Ureter (tissue), 1 donor: ENCODE measurements at regions not wholly inside any gene's neighbourhood (a gene's known extent, or its start where the extent isn't known, plus 50 kb on each side); places are given as distances from the start of the nearest gene placed in this dataset.

Source experiments
- DNase-seq: peaks from one replicate; pipeline ENCODE4 v3.0.0-alpha.2; 2020; ENCODE audit warnings: low spot score
- donor health status: DM: yes; HTN: yes; CAD: no.

GRCh38 chr9:87118594-87118993 lies 171.3 kb upstream of the GAS1 start:
- no peak for DNase-seq

DNA sequence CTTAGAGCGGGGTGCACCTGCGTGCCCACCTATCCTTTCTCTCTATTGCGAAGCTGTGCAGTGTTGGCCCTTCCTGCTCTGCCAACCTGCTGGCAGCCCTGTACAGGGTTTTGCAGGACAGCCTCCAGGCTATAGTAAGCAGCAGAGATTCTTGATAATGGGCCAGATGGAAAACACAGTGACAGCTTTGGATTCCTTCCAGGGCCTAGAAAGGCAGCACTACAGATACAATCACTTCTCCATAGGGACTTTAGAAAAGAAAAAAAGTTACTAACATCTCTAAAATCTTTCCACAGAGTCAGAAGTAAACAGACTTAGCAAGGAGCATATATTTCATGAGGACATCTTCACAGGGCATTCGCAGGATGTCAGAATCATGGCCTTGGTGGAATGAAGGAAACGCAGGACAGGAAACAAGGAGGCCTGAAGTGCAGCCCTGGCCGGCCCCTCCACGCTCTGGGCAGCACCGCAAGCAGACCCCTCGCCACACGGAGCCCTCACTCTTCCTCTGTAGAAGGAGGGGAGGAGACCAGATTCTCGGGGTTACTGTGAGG lies 172.1 kb upstream of the GAS1 start:
- peak; percentile 58 for DNase-seq

DNA sequence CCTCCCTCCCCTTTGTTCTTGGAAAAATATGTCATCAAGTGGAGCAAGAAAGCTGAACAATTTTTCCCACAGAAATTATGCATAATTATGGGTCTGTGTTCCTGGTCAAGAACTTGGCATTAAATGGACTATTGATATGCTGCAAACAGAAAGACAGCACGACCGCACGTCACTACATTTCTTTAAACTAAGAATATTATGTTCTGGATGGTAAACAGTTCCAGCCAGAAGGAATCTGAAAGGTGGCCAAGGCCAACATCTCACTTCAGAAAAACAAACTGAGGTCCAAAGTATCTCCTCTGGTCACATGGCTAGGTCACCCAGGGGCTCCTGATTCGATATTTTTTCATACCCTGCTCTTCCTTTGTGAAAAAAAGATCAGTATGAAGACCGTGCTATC lies 173.3 kb upstream of the GAS1 start:
- no peak for DNase-seq

DNA sequence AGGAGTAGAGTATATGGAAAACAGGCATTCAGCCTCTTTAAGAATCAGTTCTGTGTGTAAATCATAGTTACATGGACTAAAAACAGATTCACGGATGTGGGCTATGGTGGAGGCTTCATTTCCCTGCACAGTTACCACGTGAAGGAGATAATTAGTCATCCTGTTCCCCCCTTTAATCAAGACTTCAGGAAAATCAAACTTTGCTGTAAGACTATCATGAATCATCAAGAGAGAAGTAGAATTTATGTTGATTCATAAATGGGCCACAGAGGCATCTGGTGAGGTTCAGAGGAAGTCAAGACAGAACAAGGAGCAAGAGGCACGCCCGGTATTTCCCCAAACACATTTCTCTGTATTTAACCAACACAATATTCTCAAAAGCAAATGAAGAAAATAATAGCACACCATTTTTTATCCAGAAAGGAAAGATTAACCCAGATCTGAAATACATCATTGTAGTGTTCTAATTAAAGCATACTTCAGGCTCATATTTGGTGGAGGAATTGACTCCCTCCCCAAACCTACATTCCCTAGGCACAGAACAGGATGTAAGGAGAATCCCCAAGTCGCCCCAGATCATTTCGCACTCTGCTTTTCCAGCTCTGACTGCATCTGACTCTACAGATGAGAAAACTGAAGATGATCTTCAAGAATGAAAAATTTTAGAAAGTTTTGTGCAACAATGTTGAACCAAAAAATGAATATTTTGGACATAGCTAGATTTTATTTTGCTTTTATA lies 175.8 kb upstream of the GAS1 start:
- no peak for DNase-seq

GRCh38 chr9:87123830-87124229 lies 176.5 kb upstream of the GAS1 start:
- no peak for DNase-seq

DNA sequence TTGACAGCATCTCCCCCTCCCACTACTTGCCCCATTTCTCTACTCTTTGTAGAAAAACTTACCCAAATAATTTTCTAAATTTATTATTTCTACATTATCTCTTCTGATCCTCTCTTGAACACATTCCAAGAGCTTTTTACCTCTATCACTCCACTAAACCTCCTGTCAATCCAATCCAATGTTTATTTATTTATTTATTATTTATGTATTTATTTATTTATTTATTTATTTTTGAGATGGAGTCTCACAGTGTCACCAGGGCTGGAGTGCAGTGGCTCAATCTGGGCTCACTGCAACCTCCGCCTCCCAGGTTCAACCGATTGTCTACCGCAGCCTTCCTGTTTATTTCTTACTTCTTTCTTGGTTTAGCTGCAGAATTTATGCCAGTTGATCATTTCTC lies 178.5 kb upstream of the GAS1 start:
- DNase-seq, result no peak

DNA sequence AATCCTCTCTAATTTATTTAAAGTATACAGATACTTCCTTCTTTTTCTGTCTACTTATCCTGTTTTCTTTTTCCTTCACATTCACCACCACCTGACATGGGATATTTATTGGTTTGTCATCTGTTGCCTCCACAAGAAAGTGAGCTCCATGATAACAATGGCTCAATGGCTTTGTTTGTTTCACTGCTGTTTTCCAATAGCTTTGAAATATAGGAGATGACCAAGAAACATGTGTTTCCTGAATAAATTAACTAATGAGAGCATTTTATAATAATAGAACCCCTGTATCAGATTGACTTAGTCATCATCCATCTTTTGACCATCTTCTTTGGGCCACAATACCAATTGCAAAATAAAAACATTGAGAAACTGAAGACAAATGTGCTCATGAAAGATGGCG lies 180.2 kb upstream of the GAS1 start:
- no peak for DNase-seq

DNA sequence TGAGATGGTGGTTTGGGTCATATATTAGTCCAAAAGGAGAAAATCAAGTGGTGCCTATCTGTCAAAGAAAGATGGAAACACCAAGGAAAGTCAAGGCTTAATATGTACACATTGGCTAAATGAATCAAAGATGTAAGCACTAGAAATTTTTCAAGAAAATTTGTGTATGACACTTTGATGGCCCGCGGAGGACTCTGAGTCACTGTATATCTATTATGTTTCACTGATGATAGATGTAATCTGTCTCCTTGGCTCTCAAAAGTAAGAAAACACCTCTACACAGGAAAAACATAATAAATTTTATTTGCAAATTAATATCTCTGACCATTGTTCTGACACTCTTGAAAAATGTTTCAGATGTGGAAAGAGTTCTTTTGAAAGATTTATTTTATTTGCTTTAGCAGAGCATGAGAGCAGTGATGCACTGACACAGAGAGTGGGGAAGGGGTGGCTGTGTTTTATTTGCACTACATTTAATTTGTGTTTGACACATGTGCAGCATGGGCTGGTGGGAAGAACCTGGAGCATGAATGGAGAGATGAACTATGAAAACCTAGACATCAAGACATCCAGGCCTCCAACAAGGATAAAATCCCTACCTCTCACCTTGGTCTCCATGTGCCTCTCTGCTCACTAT lies 180.8 kb upstream of the GAS1 start:
- DNase-seq, result no peak

DNA sequence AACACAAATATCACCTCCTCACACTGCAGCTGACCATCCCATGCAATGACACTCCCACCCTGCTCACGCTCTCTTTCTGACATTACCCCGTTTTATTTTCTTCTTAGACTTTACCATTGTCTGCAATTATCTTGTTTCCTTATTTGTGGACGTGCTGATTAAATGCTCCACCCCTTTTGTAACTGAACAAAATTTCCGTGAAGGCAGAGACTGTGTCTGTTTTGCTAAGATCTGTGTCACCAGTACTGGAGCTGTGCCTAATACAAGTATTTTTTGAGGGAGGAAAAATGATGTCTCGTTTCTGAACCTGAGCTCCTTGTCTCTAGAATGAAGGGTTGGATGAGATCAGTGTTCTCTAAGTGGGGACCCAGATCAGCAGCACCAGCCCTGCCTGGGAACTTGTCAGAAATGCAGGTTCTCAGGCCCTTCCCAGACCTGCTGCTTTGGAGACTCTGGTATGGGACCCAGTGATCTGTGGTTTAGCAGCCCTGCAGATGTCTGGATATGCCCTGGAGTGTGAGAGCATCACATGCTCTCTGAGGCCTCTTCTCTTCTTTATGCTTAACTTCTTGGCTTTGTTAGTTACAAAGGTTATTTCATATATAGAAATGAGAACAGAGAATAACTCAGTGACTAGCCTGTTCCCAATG lies 181.7 kb upstream of the GAS1 start:
- no peak for DNase-seq

DNA sequence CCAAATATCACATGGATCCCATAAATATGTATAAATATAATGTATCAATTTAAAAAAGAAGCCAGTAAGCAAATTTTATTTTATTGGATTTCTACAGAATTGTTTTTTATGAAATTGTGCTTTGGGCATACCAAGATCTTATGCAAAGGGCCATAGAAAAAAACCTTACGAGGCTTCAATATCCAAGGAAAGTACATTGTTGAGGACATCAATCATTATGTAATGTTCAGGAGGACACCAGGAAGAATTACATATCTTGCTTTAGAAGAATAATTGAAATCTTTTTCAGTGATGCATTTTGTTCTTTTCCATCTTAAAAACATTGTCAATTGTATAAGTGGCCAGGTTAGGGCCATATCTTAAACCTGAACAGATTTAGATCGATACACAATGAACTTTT lies 187.8 kb upstream of the GAS1 start:
- DNase-seq, result no peak

- no peak for DNase-seq
Measured at GRCh38 chr9:87137718-87138117, 190.4 kb upstream of the GAS1 start.

DNA sequence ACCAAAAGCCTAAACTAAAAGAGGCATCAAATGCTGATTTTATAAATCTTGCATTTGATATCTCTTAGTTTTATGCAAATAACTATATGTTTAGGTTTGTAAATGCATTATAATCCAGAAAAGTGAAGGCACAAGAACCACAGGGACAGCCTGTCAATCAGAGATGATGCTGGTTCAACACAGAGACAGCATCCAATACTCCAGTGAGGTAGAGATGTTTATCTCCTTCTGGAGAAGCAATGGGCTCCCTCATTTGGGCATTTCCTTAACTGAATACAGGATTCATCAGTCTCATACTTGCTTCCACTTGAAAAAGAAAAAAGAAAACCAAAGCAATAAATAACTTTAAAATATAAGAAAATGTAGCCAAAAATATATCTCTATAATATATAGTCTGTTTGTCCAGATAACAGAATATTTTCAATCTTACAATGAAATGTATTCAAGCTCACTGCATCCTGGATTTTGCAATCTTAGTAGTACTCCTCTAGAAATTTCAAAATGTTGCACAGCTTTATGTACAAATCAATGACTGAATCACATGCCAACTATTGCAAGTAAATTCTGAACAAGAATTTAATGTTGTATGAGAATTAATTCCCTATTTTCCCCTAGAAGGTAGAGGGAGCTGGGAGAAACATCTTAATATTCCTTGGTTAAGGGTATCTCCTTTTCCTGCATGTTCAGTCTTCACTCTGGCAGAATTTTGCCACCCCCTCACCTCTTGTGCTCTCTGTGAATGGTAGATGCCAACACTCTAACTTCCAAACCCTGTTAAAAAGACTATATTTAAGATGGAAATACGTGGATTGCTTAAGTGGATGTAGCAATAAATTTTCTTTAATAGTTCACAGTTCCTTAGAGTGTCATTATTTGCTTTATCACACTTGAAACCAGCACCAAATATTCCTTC lies 191.1 kb upstream of the GAS1 start:
- DNase-seq, result no peak

DNA sequence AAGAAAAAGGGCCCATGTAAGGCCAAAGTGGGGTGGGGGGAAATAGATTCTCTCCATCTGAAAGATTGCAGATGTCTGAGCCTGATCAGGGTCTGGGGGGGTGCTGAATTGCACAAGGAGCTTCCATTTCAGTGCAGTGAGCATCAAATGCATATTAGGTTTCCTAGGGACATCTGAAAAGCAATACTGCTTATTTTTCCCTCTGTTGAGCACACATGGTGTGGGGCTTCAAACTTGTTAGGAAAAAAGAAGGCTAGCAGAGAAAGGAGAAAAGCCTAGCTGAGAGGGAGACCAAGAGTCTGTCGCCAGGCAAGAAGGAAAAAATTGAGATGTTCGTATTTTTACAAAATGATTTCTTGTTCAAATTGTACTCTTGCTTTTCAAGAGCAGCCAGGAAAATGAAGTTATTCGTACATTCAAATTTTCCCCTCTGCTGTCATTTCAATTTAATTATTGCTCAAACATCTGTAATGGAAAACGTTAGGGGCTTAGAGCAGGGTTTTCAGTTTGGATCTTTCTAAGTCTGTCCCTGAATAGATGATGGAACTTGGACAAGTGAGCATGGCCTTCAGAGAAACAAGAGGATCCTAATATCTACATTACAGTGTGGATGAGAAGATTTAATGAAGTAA lies 191.9 kb upstream of the GAS1 start:
- no peak for DNase-seq

GRCh38 chr9:87140142-87140541 lies 192.8 kb upstream of the GAS1 start:
- no peak for DNase-seq

GRCh38 chr9:87140605-87141109 lies 193.4 kb upstream of the GAS1 start:
- no peak for DNase-seq

DNA sequence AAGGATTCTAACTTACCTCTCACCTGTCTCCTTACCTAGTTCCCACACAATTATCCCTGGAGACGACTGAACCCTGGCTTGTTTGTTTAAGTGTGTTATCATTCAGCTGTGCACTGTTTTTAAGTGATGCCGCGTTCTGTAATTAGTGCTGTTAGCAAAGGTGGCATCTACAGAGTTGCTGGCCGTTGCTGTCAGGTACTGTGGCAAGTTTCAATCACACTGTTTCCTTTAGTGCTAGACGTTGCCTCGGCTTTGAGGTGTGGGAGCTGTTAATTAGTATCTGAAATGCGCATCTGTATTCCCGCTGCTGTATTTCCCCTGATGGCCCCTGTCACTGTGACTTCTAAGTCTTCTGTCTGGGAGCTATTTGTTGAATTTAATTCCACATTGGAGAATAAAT lies 193.8 kb upstream of the GAS1 start:
- DNase-seq, result no peak

DNA sequence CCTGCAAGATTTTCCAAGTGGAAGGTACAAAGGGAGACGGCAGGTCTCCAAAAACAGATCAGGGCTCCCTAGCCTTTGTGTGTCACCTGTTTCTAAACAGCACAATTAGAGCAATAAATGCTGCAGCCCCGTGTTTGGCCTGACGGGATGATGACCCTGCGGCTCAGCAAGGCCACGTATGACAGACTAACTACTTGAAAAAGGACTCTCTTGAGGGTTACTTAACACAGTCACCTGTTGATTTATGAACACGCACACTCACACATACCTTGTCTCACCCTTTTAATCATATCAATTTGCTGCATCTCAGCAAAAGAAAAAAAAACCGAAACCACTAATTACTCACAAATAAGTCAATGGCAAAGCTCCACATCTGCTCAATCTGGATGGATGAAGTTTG lies 199.6 kb upstream of the GAS1 start:
- no peak for DNase-seq

DNA sequence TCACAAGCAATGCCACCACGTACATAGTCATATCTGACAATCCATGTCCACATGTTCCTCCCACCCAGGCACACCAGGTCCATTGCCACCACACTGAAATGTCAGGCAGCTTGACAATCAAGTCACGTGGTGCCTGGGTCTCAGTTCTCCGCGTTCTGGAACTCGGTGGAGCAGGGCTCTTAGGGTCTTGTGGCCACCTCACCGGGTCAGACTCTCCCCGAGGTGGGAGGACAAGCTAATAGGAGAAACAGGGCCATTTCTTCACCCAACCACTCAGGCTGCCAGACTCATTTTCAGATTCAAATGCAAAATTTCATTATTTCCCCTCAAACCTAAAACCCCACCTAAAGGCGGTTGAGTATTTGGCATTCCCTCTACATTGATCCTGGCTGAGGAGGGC lies 200.5 kb upstream of the GAS1 start:
- no peak for DNase-seq

DNA sequence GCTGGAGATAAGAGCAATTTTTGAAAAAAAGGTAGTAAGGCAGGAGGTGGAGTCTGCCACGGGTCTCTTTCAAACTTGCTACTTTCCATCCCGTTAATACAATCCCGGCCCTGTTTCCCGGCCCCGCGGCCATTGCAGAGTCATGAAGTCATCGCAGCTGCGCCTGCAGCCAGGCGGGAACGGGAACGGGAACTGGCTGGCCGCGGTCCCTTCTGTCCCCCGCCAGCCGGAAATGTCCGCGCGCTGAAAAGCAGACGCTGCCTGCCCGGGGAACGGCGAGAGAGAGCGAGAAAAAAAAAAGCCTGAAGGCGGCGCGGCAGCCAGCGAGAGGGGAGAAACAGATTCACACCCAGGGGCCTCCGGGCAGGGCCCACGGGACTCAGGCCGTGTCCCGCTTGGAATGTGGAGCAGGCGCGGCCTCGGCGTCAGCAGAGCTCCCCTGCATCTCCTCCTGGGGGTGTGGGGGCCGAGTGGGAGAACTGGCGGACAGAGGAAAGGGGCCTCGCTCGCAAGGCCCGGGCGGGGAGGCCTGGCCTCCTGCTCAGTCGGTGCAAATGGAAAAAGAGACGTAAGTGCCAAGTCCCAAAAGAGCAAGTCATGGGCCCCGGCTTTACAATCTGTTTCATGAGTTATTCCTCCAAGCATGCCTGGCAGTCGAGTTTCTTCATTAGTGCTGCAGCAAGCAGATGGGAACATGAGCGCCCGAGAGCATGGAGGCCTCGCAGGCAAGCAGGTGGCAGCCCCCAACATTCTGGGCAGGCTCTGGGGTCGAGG lies 201.2 kb upstream of the GAS1 start:
- DNase-seq, result peak; percentile 80

DNA sequence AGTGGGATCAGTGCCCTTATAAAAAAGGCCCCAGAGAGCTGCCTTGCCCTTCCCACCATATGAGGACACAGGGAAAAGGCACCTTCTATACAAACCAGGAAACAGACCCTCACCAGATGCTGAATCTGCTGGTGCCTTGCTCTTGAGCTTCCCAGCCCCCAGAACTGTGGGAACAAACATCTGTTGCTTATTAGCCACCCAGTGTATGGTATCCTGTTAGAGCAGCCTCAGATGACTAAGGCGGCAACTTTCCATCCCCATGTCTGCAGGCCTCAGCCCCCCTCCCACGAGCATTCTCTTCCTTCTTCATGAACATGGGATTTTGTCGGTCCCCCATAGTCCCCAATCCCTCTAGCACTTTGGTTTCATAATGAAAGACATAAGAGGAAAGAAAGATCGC lies 202.5 kb upstream of the GAS1 start:
- DNase-seq, result no peak
